LNCAP (cell line): ENCODE measurements at regions not wholly inside any gene's neighbourhood (a gene's known extent, or its start where the extent isn't known, plus 50 kb on each side); places are given as distances from the start of the nearest gene placed in this dataset.

ENCODE experiments used
- TF ChIP-seq, protein P1 (sequence below): fragments of 450-650 bp; IDR thresholded peaks from 2 replicates; pipeline ENCODE4 v1.5.1; 2017; ENCODE audit warnings: mild to moderate bottlenecking

DNA sequence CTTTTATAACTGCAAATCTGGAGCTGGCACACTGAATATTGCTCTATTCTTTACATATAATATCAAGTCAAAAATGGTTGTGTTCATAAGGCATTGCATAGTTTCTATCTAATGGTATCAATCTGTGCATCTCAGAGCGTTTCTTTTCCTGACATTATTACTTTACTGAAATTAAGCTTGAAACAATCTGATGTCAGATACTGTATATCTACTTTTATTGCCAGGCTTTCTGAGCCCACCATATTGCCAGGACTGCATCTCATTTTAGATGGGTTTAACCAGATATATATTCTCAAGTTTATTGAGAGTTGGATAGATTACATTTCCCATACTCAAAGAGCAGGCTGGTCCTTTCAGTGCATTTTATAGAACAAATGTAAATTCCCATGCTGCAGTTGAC, 122.7 kb upstream of the MEIS2 start:
- TF ChIP-seq, protein P1, sequence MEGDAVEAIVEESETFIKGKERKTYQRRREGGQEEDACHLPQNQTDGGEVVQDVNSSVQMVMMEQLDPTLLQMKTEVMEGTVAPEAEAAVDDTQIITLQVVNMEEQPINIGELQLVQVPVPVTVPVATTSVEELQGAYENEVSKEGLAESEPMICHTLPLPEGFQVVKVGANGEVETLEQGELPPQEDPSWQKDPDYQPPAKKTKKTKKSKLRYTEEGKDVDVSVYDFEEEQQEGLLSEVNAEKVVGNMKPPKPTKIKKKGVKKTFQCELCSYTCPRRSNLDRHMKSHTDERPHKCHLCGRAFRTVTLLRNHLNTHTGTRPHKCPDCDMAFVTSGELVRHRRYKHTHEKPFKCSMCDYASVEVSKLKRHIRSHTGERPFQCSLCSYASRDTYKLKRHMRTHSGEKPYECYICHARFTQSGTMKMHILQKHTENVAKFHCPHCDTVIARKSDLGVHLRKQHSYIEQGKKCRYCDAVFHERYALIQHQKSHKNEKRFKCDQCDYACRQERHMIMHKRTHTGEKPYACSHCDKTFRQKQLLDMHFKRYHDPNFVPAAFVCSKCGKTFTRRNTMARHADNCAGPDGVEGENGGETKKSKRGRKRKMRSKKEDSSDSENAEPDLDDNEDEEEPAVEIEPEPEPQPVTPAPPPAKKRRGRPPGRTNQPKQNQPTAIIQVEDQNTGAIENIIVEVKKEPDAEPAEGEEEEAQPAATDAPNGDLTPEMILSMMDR, result no peak

DNA sequence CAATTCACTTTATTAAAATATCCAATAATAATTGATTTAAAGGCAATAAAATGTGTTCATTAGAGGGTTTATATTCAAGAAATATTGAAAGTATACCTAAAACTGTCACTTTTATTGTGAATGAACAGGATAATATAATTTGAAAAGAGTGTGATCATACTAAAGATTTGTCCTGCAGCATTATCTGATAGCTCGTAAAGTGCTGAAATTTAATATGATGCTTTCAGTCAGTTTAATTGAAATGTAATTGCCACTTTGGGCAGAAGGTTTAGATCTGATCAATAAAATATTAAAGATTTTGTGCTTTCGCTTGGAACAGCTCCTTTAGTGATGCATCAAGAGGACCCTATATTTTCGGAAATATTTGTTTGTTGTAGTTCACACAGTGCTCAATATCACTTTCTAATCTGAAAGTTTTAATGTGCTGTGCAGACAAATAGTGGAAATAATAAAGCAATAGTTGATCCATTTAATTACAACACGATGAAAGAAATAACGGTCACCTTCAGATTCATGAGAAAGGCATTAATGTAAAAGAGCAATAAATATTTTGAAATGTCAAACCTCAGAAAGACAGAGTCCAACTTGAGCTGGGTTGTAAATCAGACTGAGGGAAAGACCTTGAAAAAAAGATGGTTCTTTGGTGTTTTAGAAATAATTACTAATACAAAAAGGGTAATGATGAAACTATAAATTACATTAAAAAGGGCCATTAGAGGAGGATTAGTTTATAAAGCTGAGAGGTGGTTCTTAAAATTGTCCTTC, 129.7 kb upstream of the MEIS2 start:
- TF ChIP-seq, protein P1, result no peak

DNA sequence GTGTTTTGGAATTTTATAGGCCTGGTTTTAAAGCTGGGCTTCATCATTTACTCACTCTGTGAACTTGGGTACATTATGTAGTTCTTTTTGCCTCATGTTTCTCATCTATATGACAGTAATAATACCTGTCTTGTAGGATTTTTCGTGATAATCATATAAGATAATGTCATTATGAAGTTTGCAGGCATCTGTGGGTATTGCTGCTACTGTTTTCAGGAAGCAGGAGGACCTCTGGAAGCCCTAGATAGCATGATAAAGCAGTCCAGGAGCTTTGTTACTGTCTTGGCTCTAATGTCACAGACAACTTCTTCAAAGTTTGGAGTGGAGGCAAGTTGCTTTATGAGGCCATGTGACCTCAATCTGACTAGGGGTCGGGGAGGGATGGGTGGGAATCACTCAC, 145.0 kb upstream of the MEIS2 start:
- TF ChIP-seq, protein P1, result no peak

DNA sequence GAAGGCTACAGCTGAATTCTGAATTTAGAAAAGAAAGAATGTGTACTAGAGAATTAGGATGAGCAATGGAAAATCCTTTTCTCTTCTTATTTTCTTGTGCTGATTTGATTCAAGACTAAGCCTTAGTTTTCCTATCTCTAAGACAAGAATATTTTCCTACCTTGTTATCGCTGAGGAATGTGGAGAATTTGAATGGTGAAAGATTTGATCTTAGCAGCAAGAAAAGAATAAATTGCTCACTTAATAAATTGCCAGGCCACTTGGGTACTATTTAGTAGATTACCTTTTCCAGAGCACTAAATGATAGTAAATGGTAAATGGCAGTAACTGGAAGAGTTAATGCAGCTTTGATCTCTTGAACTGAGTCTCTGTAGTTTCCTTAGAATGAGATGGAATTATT, 145.7 kb upstream of the MEIS2 start:
- TF ChIP-seq, protein P1, result no peak

DNA sequence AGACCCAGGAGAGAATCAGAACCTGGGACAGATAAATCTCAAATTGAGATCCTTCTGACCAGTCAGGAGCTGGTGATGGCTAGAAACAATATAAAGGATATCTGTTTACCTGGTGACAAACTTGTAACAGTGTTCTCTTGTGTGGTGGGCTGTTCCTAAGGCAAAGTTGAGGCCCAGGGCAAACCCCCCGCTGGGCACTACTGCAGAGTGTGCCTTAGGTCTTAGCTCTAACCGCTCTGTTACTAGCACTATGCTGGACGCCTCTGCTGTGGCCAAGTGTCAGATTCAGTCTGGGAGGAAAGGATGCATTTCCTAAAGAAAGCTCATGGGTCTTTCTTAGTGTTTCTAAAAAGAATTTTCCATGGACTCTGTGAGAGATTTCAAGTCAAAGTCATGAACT, 146.5 kb upstream of the MEIS2 start:
- TF ChIP-seq, protein P1, result no peak

DNA sequence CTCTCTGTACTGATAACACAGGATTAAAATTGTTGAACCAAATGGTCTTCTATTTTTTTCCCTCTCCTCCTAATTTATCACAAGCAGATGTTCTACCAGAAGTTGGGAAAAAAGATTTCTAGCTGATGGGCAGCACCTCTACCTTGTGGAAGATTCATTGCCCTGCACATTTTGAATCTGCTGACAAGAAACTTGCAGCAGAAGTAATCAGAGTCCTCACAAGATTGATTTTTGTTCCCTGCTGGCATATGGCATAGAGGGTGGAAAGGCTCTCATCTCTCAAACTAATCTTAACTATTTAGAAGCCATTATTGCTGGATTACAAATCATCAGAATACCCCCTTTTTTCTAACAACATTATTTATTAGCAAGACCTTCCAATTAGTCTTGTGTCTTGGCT, 148.9 kb upstream of the MEIS2 start:
- TF ChIP-seq, protein P1, result no peak

DNA sequence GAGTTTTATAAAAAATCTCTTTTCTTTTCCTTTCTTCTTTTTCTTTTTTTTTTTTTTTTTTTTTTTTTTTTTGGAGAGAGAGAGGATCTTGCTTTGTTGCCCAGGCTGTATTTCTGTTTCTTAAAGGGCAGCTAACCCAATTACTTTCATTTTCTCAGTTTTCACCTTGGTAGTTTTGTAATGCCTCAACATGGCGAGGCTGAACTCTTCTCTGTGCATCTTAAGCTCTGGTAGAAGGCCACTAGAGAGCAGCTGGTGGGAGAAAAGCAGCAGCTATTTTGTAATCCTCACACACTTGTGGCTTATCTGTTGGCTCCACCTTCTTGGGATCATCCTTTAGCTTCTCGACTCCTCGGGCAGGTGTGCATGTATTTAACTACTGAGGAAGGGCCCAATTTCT, 152.2 kb upstream of the MEIS2 start:
- TF ChIP-seq, protein P1, result no peak

DNA sequence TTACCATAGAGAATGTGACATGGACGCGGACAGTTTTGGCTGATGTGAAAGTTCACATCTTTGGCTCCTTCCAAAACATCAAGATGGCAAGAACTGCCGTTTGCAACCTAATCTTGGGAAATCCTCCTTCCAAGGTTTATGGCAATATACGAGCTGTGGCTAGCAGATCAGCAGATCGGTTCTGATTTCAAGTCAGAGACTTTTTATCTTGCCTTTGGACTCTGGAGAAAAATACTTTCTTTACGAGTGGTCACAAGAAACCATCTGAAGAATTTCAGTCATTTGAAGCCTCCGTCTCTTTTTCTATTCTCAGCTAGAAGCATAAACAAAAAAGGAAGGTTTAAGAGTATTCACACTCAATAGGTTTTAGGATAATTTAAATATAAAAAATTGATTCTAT, 153.5 kb upstream of the MEIS2 start:
- TF ChIP-seq, protein P1, result no peak
